Chondrocyte (in vitro differentiated cells): ENCODE measurements at regions not wholly inside any gene's neighbourhood (a gene's known extent, or its start where the extent isn't known, plus 50 kb on each side); places are given as distances from the start of the nearest gene placed in this dataset.

Experiments
- DNase-seq: peaks from one replicate; pipeline ENCODE4 v3.0.0; 2021; ENCODE audit warnings: mixed read lengths, low spot score
- H3K27ac Mint-ChIP-seq: one replicate; pipeline ENCODE4 v1.8.0; 2021; ENCODE audit warnings: mild to moderate bottlenecking, moderate library complexity, mixed read lengths; ENCODE audit not compliant: unreplicated experiment
- H3K27me3 Mint-ChIP-seq: 2 replicates; pipeline ENCODE4 v1.8.0; 2021; ENCODE audit warnings: low read depth, mixed read lengths
- H3K36me3 Mint-ChIP-seq: 2 replicates; pipeline ENCODE4 v1.8.0; 2021; ENCODE audit warnings: low read depth, mixed read lengths
- H3K4me1 Mint-ChIP-seq: 2 replicates; pipeline ENCODE4 v1.8.0; 2021; ENCODE audit warnings: low read depth, mild to moderate bottlenecking, mixed read lengths
- H3K4me3 Mint-ChIP-seq: one replicate; pipeline ENCODE4 v1.8.0; 2021; ENCODE audit warnings: mild to moderate bottlenecking, moderate library complexity, mixed read lengths; ENCODE audit not compliant: unreplicated experiment
- H3K9me3 Mint-ChIP-seq: 2 replicates; pipeline ENCODE4 v1.8.0; 2021; ENCODE audit warnings: low read depth, mixed read lengths
- CTCF ChIP-seq: fragments of 200-600 bp; sonication (generic); IDR thresholded peaks from 2 replicates; pipeline ENCODE4 v1.5.0; 2021; ENCODE audit warnings: antibody characterized with exemption, mild to moderate bottlenecking, moderate library complexity

GRCh38 chr11:93929407-93929806, 79.0 kb upstream of the VSTM5 start:
- no peak overlapping the region for H3K27ac Mint-ChIP-seq
- TF ChIP-seq CTCF: no peak
- H3K4me3 Mint-ChIP-seq: no peak overlapping the region
- peaks cover 49% of the 10 kb centered on the region for H3K27me3 Mint-ChIP-seq
- H3K4me1 Mint-ChIP-seq: no peaks in the 10 kb centered on the region
- no peak for DNase-seq
- H3K9me3 Mint-ChIP-seq: peaks cover 9% of the 10 kb centered on the region
- peaks cover 6% of the 10 kb centered on the region for H3K36me3 Mint-ChIP-seq

- no peak for DNase-seq
- TF ChIP-seq CTCF: no peak
- Mint-ChIP-seq H3K27ac (no peak overlapping the region), H3K27me3 (peaks cover 61% of the 10 kb centered on the region), H3K9me3 (peaks cover 3% of the 10 kb centered on the region), H3K4me1 (no peaks in the 10 kb centered on the region), H3K36me3 (peaks cover 4% of the 10 kb centered on the region), H3K4me3 (no peak overlapping the region)
Measured at GRCh38 chr11:93933230-93933629, 82.8 kb upstream of the VSTM5 start.

- no peaks in the 10 kb centered on the region for H3K4me1 Mint-ChIP-seq
Measured at GRCh38 chr11:93935826-93936225, 85.3 kb upstream of the HEPHL1 start.

GRCh38 chr11:93936460-93936859, 84.7 kb upstream of the HEPHL1 start:
- Mint-ChIP-seq H3K4me1 (no peaks in the 10 kb centered on the region), H3K9me3 (no peaks in the 10 kb centered on the region), H3K36me3 (peaks cover 2% of the 10 kb centered on the region), H3K27me3 (peaks cover 66% of the 10 kb centered on the region), H3K4me3 (no peak overlapping the region), H3K27ac (no peak overlapping the region)
- TF ChIP-seq CTCF: no peak
- no peak for DNase-seq

More at GRCh38 chr11:93935826-93936225, 85.3 kb upstream of the HEPHL1 start:
- TF ChIP-seq CTCF: no peak
- no peaks in the 10 kb centered on the region for H3K9me3 Mint-ChIP-seq
- H3K36me3 Mint-ChIP-seq: peaks cover 2% of the 10 kb centered on the region
- H3K27ac Mint-ChIP-seq: no peak overlapping the region
- H3K27me3 Mint-ChIP-seq: peaks cover 61% of the 10 kb centered on the region
- no peak for DNase-seq
- H3K4me3 Mint-ChIP-seq: no peak overlapping the region

- H3K36me3 Mint-ChIP-seq: no peaks in the 10 kb centered on the region
- DNase-seq: no peak
- no peaks in the 10 kb centered on the region for H3K4me1 Mint-ChIP-seq
- no peak overlapping the region for H3K4me3 Mint-ChIP-seq
- H3K27me3 Mint-ChIP-seq: peaks cover 61% of the 10 kb centered on the region
- TF ChIP-seq CTCF: no peak
- H3K9me3 Mint-ChIP-seq: no peaks in the 10 kb centered on the region
- no peak overlapping the region for H3K27ac Mint-ChIP-seq
Measured at GRCh38 chr11:93939084-93939760, 81.9 kb upstream of the HEPHL1 start.
